Activated CD4-positive, alpha-beta T cell treated with anti-CD3 and anti-CD28 coated beads for 36 hours (primary cell): ENCODE measurements at regions not wholly inside any gene's neighbourhood (a gene's known extent, or its start where the extent isn't known, plus 50 kb on each side); places are given as distances from the start of the nearest gene placed in this dataset.

ENCODE experiments used
- ATAC-seq: fragments of 200-7000 bp; cut with Tn5 transposase; one replicate; pipeline ENCODE4 v1.10.0; 2021; ENCODE audit warnings: mild to moderate bottlenecking, moderate library complexity
- CTCF ChIA-PET: fragments of 350-600 bp; sonication (Branson Sonifier 250); formaldehyde crosslinking; loops from one replicate; lab custom pipeline; 2021; ENCODE audit warnings: antibody characterized with exemption; lab: Charles Lee
- POLR2A ChIA-PET: fragments of 350-600 bp; sonication (Branson Sonifier 250); formaldehyde crosslinking; loops from one replicate; lab custom pipeline; 2021; ENCODE audit warnings: antibody characterized with exemption, inconsistent platforms; lab: Charles Lee
- DNase-seq: peaks from one replicate; pipeline ENCODE4 v3.0.0-alpha.2; 2020
- H3K27ac Mint-ChIP-seq: one replicate; pipeline ENCODE4 v1.8.0; 2021; ENCODE audit warnings: mixed read lengths
- H3K27me3 Mint-ChIP-seq: one replicate; pipeline ENCODE4 v1.8.0; 2021; ENCODE audit warnings: mixed read lengths
- H3K36me3 Mint-ChIP-seq: one replicate; pipeline ENCODE4 v1.8.0; 2021; ENCODE audit warnings: low read depth, mixed read lengths
- H3K4me1 Mint-ChIP-seq: one replicate; pipeline ENCODE4 v1.8.0; 2021; ENCODE audit warnings: mixed read lengths
- H3K4me3 Mint-ChIP-seq: one replicate; pipeline ENCODE4 v1.8.0; 2021; ENCODE audit warnings: mild to moderate bottlenecking, moderate library complexity, mixed read lengths
- H3K9me3 Mint-ChIP-seq: one replicate; pipeline ENCODE4 v1.8.0; 2021; ENCODE audit warnings: low read depth, mixed read lengths
- intact Hi-C, 2 experiments: fragments of 100-400 bp; cut with DNase I in 1 of 2; cut with micrococcal nuclease in 1 of 2; formaldehyde crosslinking; loops; one replicate each; pipeline versions ENCODE4 v1.14.2 to v1.15.1; 2022 to 2024; cut with DNase I, micrococcal nuclease

GRCh38 chr11:131129474-131129873 lies 213.2 kb upstream of the SNX19 start:
- no peaks in the 10 kb centered on the region for H3K36me3 Mint-ChIP-seq
- H3K9me3 Mint-ChIP-seq = peaks cover 12% of the 10 kb centered on the region
- no peak overlapping the region for H3K27ac Mint-ChIP-seq
- H3K4me3 Mint-ChIP-seq = no peak overlapping the region
- POLR2A ChIA-PET = no interaction called here
- intact Hi-C loops = no loop called here
- DNase-seq (no peak), ATAC-seq (no peak)
- CTCF ChIA-PET = no interaction called here
- H3K4me1 Mint-ChIP-seq = no peaks in the 10 kb centered on the region
- no peaks in the 10 kb centered on the region for H3K27me3 Mint-ChIP-seq

DNA sequence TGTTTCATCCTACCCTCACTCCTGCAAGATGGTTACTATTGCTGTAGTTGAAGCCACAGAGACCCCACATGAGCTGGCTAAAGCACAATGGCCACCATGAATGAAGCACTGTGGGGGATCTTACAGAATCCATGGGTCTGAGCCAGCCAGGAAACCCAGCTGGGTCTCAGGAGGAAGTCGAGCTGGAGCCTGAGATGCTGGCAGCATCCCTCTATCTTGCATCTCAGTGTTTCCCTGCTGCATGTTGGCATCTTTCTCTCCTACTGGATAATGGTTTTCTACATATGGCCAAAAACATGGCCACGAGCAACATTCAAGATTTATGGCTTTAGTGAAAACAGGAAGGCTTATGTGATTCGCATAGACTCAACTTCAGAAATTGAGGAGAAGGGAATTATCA lies 219.3 kb upstream of the SNX19 start:
- Mint-ChIP-seq H3K27me3 (peaks cover 3% of the 10 kb centered on the region), H3K36me3 (no peaks in the 10 kb centered on the region), H3K4me1 (no peaks in the 10 kb centered on the region), H3K4me3 (no peak overlapping the region), H3K27ac (no peak overlapping the region), H3K9me3 (no peaks in the 10 kb centered on the region)
- ChIA-PET POLR2A (no interaction called here), CTCF (interaction anchor here (0.6 kb wide), 1 partner anchor 32 kb away, joined by 3 read pairs; no protein-coding TSS in a partner anchor)
- no peak for DNase-seq
- no peak for ATAC-seq
- intact Hi-C loops = no loop called here

DNA sequence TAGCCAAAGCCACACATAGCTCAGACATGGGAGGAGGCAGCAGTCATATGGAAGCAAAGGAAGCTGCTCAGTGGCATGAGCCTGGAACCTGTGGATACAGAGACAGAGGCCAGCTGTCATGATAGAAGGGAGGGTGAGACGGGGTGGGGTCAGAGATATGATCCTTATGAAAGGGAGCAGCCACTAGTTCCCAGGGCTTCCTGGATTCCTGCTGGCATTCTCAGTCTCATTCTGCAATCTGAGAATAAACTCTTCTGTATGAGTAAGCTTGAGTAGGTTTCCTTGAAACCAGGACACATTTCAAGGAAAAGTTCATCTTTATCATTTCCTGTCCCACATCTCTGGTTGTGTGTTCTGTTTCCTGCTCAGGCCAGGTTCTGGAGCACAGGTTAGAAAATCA lies 220.2 kb upstream of the SNX19 start:
- no peaks in the 10 kb centered on the region for H3K9me3 Mint-ChIP-seq
- H3K4me3 Mint-ChIP-seq = no peak overlapping the region
- H3K4me1 Mint-ChIP-seq = no peaks in the 10 kb centered on the region
- no peaks in the 10 kb centered on the region for H3K36me3 Mint-ChIP-seq
- no peak for DNase-seq
- intact Hi-C loops = no loop called here
- H3K27me3 Mint-ChIP-seq = peaks cover 3% of the 10 kb centered on the region
- CTCF ChIA-PET = no interaction called here
- POLR2A ChIA-PET = no interaction called here
- ATAC-seq = no peak
- H3K27ac Mint-ChIP-seq = no peak overlapping the region

- Mint-ChIP-seq H3K36me3 (no peaks in the 10 kb centered on the region), H3K4me3 (no peak overlapping the region), H3K4me1 (no peaks in the 10 kb centered on the region), H3K9me3 (no peaks in the 10 kb centered on the region), H3K27me3 (peaks cover 3% of the 10 kb centered on the region), H3K27ac (no peak overlapping the region)
- ChIA-PET POLR2A (no interaction called here), CTCF (no interaction called here)
- ATAC-seq (no peak), DNase-seq (no peak)
- intact Hi-C loops = no loop called here
Measured at GRCh38 chr11:131137046-131137445, 220.8 kb upstream of the SNX19 start.

DNA sequence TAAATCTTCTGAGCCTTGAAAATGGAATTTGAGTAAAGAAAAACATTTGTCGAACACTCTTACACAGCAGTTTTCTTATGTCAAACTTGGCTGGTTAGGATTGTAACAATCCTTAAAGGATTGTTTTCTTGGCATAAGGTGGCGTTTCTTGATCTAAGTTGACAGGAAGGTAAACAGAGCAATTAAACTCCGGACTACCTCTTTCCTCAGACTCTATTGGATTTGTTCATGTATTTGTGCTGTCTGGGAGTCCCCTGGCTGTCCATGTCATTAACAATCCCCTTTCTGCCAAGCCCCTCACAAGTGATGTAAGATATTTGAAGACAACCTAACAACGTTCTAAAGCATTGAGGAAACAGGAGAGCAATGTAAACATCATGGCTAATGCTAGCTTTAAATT lies 222.5 kb upstream of the SNX19 start:
- H3K4me1 Mint-ChIP-seq = no peaks in the 10 kb centered on the region
- DNase-seq (no peak), ATAC-seq (no peak)
- H3K4me3 Mint-ChIP-seq = no peak overlapping the region
- POLR2A ChIA-PET = no interaction called here
- H3K9me3 Mint-ChIP-seq = no peaks in the 10 kb centered on the region
- peaks cover 3% of the 10 kb centered on the region for H3K27me3 Mint-ChIP-seq
- no peaks in the 10 kb centered on the region for H3K36me3 Mint-ChIP-seq
- intact Hi-C loops = no loop called here
- CTCF ChIA-PET = interaction anchor here (0.9 kb wide), 1 partner anchor 24 kb away, joined by 3 read pairs; no protein-coding TSS in a partner anchor
- no peak overlapping the region for H3K27ac Mint-ChIP-seq

DNA sequence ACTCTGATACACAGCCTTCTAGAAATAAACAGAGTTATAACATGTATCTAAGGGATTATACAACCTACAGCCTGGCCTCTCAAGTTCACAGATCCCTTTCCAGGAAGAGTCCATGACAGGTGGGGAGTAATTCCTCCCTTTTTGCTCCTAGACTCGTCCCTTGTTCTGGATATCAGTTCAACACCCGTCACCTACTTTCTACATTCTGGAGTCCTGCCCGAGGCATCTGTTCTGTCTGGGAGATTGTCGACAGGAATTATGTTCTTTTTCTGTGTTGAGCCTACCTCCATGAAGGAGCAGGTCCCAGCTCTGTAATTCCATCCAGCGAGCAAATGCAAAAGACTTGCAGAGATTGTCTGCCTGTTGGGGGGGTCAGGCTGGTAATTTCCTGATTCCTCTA lies 224.6 kb upstream of the NTM start:
- DNase-seq = no peak
- no peaks in the 10 kb centered on the region for H3K4me1 Mint-ChIP-seq
- no peak overlapping the region for H3K4me3 Mint-ChIP-seq
- no peak overlapping the region for H3K27ac Mint-ChIP-seq
- ATAC-seq = no peak
- intact Hi-C loops = no loop called here
- POLR2A ChIA-PET = no interaction called here
- H3K9me3 Mint-ChIP-seq = no peaks in the 10 kb centered on the region
- no peaks in the 10 kb centered on the region for H3K36me3 Mint-ChIP-seq
- H3K27me3 Mint-ChIP-seq = peaks cover 4% of the 10 kb centered on the region
- CTCF ChIA-PET = no interaction called here

DNA sequence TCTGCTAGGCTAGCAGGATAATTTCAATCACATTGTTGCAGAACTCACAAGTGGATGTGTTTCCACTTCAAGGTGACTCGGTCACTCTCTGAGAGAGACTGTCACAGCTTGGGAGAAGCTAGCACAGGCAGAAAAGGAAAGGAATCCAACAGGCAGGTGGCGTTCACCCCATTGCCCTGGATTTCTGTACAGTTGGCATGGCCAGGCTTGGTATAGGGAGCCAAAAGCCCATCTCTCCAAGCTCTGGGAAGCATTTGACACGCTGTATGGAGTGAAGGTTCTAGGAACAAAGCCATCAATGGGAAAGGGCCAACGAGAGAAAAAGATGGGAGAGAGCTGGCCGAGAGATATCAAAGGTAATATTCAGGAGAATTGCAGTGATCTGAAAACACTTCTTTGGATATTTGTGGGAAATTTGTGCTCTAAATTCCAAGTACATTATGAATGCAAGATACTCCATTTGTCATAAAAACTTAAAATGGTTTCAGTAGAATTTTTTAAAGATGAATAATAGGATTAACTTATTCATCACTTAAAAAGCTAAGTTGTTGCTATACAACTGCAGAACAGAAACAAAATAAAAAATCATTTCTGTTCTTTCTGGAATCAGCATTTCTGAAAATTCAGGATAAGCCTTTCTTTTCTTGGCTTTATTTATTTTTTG lies 223.5 kb upstream of the NTM start:
- Mint-ChIP-seq H3K27ac (no peak overlapping the region), H3K4me1 (no peaks in the 10 kb centered on the region), H3K27me3 (peaks cover 4% of the 10 kb centered on the region), H3K9me3 (no peaks in the 10 kb centered on the region), H3K4me3 (no peak overlapping the region), H3K36me3 (no peaks in the 10 kb centered on the region)
- ChIA-PET POLR2A (no interaction called here), CTCF (no interaction called here)
- ATAC-seq (no peak), DNase-seq (no peak)
- intact Hi-C loops = no loop called here

DNA sequence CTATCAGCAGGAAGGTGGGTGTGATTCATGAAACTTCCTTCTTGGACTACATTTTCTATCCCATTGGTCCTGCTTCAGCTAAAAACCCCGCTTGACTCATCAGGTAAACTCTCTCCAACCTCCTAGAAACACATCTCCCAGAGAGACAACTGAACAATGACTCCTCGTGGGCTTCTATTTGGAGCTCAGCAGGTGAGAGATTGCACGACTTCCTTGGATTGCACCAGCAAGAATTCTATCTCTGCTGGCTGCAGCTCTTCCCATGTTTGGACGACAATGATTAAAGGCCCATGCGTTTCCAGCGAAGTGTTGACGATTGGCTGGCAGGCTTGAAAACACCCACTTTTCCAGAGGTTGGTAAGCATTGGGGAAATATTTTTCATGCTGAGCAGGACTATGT lies 216.1 kb upstream of the NTM start:
- Mint-ChIP-seq H3K27me3 (no peaks in the 10 kb centered on the region), H3K4me1 (no peaks in the 10 kb centered on the region), H3K4me3 (no peak overlapping the region), H3K36me3 (no peaks in the 10 kb centered on the region), H3K27ac (no peak overlapping the region), H3K9me3 (no peaks in the 10 kb centered on the region)
- CTCF ChIA-PET = no interaction called here
- intact Hi-C loops = no loop called here
- POLR2A ChIA-PET = no interaction called here
- DNase-seq (no peak), ATAC-seq (no peak)

DNA sequence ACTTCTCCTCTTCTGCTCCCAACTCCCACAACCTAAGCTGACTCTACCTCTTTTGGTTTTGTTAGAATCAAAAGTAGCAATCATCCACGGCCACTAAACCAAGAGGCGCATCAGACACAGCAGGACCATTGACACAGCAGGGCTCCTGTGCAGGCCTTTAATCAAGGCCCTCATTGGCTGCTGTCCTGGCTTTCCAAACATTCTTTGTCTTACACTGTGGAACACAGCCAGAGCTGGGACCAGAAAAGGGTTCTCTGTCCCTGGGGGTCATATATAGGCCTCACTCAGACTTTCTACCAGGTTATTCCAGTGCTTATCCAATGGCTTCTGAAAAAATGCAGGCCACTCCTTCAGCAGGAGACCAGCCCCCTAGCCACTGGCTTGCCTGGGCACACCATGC lies 212.7 kb upstream of the NTM start:
- intact Hi-C loops = no loop called here
- POLR2A ChIA-PET = no interaction called here

GRCh38 chr11:131160846-131161245 lies 209.6 kb upstream of the NTM start:
- no peaks in the 10 kb centered on the region for H3K36me3 Mint-ChIP-seq
- no peaks in the 10 kb centered on the region for H3K4me1 Mint-ChIP-seq
- ATAC-seq (no peak), DNase-seq (no peak)
- no peaks in the 10 kb centered on the region for H3K9me3 Mint-ChIP-seq
- no peaks in the 10 kb centered on the region for H3K27me3 Mint-ChIP-seq
- no peak overlapping the region for H3K27ac Mint-ChIP-seq
- ChIA-PET POLR2A (no interaction called here), CTCF (no interaction called here)
- intact Hi-C loops = no loop called here
- no peak overlapping the region for H3K4me3 Mint-ChIP-seq

More for the DNA sequence above, 212.7 kb upstream of the NTM start:
- Mint-ChIP-seq H3K4me1 (no peaks in the 10 kb centered on the region), H3K27ac (no peak overlapping the region), H3K36me3 (no peaks in the 10 kb centered on the region), H3K4me3 (no peak overlapping the region), H3K9me3 (no peaks in the 10 kb centered on the region), H3K27me3 (no peaks in the 10 kb centered on the region)
- no peak for DNase-seq
- CTCF ChIA-PET = no interaction called here
- no peak for ATAC-seq

DNA sequence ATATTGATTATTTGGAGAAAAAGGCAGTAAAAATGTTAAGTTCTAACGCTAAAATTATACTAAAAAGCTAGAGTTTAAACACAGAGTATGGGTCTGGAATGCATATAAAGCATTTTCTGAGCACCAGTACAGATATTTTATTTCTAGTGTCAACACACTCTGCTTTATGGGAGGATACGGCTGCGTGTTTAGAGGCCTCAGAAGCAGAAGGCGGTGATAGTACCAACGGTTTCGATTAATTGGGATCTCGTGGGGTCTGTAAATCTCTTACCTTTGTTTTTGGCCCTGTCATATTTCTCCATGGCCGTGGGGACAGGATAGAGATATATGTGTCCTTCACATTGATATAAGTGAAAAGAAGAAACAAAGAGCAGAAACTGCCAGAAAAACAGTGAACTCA lies 206.8 kb upstream of the NTM start:
- intact Hi-C loops = no loop called here
- CTCF ChIA-PET = no interaction called here
- no peaks in the 10 kb centered on the region for H3K36me3 Mint-ChIP-seq
- no peak overlapping the region for H3K27ac Mint-ChIP-seq
- DNase-seq (no peak), ATAC-seq (no peak)
- H3K4me1 Mint-ChIP-seq = no peaks in the 10 kb centered on the region
- H3K9me3 Mint-ChIP-seq = no peaks in the 10 kb centered on the region
- peaks cover 3% of the 10 kb centered on the region for H3K27me3 Mint-ChIP-seq
- no peak overlapping the region for H3K4me3 Mint-ChIP-seq
- POLR2A ChIA-PET = no interaction called here

- POLR2A ChIA-PET = no interaction called here
- H3K27me3 Mint-ChIP-seq = peaks cover 3% of the 10 kb centered on the region
- intact Hi-C loops = no loop called here
- no peaks in the 10 kb centered on the region for H3K36me3 Mint-ChIP-seq
- DNase-seq (no peak), ATAC-seq (no peak)
- H3K27ac Mint-ChIP-seq = no peak overlapping the region
- no peaks in the 10 kb centered on the region for H3K9me3 Mint-ChIP-seq
- no peaks in the 10 kb centered on the region for H3K4me1 Mint-ChIP-seq
- CTCF ChIA-PET = no interaction called here
- no peak overlapping the region for H3K4me3 Mint-ChIP-seq
Measured at GRCh38 chr11:131165036-131165435, 205.4 kb upstream of the NTM start.
